GM12878 (cell line): ENCODE measurements at regions not wholly inside any gene's neighbourhood (a gene's known extent, or its start where the extent isn't known, plus 50 kb on each side); places are given as distances from the start of the nearest gene placed in this dataset.

ENCODE experiments used
- ATAC-seq: fragments of 200-7000 bp; cut with Tn5 transposase; 3 replicates; pipeline ENCODE4 v1.9.1; 2020; ENCODE audit warnings: mild to moderate bottlenecking, moderate library complexity
- BruUV-seq: library from RNA; stranded (reverse); fragments of 400-500 nt; replicated peaks from 2 replicates; lab custom pipeline; 2021; lab: Mats Ljungman, UMichigan
- CTCF ChIA-PET: fragments of 300-600 bp; sonication (Branson Sonifier 250); formaldehyde crosslinking; extraction: SDS; loops from one replicate; lab custom pipeline; 2021; ENCODE audit warnings: inconsistent platforms; lab: Yijun Ruan, JAX
- POLR2A ChIA-PET: fragments of 350-600 bp; formaldehyde crosslinking; extraction: SDS; loops from one replicate; lab custom pipeline; 2021; ENCODE audit warnings: inconsistent platforms; lab: Charles Lee
- RAD21 ChIA-PET: fragments of 300-600 bp; sonication (Branson Sonifier 250); formaldehyde crosslinking; loops from one replicate; lab custom pipeline; 2023; ENCODE audit warnings: antibody characterized with exemption; ENCODE audit not compliant: unreplicated experiment; lab: Charles Lee
- SMC1A ChIA-PET: fragments of 300-600 bp; sonication (Branson Sonifier 250); formaldehyde crosslinking; loops from one replicate; lab custom pipeline; 2023; ENCODE audit not compliant: unreplicated experiment, uncharacterized antibody; lab: Charles Lee
- DNase-seq: peaks from one replicate; pipeline ENCODE4 v3.0.0-alpha.2; 2011; ENCODE audit warnings: low read depth, low spot score
- FAIRE-seq: peaks from 3 replicates; lab custom pipeline; 2011; peaks lifted over from hg19 to GRCh38; lab: Jason Lieb, UNC
- H2AFZ ChIP-seq: 2 replicates; pipeline ENCODE4 v1.6.0; 2011; ENCODE audit warnings: low read depth, low read length, control low read depth; ENCODE audit not compliant: control insufficient read depth
- H3K27ac ChIP-seq: 2 replicates; pipeline ENCODE4 v1.5.1; 2011; ENCODE audit warnings: control low read depth; ENCODE audit not compliant: control insufficient read depth, insufficient read depth
- H3K27me3 ChIP-seq, 2 experiments: replicated peaks in 1 of 2; 2 replicates each; pipeline versions ENCODE4 v1.6.0 to v1.6.1; 2011; ENCODE audit warnings: low read length in 1 of 2; ENCODE audit not compliant: control insufficient read depth in 2 of 2, insufficient read depth in 2 of 2
- H3K36me3 ChIP-seq, 2 experiments: 2 replicates each; pipeline ENCODE4 v1.5.1; 2011; ENCODE audit warnings: low read length in 1 of 2; ENCODE audit not compliant: control insufficient read depth in 2 of 2, insufficient read depth in 2 of 2
- H3K4me1 ChIP-seq: 2 replicates; pipeline ENCODE4 v1.6.1; 2011; ENCODE audit warnings: mild to moderate bottlenecking, low read length, moderate library complexity, mixed read lengths; ENCODE audit not compliant: control insufficient read depth, insufficient read depth
- H3K4me2 ChIP-seq: 2 replicates; pipeline ENCODE4 v1.6.0; 2011; ENCODE audit warnings: control low read depth; ENCODE audit not compliant: control insufficient read depth, insufficient read depth
- H3K4me3 ChIP-seq: fragments of 200-600 bp; sonication (generic); 2 replicates; pipeline ENCODE4 v1.5.1; 2016
- H3K79me2 ChIP-seq: 2 replicates; pipeline ENCODE4 v1.6.0; 2011; ENCODE audit warnings: low read length; ENCODE audit not compliant: control insufficient read depth, insufficient read depth
- H3K9ac ChIP-seq: 2 replicates; pipeline ENCODE4 v1.8.0; 2011; ENCODE audit warnings: low read length, control low read depth, mixed read lengths; ENCODE audit not compliant: control insufficient read depth, insufficient read depth
- H3K9me3 ChIP-seq: replicated peaks from 3 replicates; pipeline ENCODE4 v1.5.1; 2011; ENCODE audit warnings: mild to moderate bottlenecking, low read length; ENCODE audit not compliant: control insufficient read depth, insufficient read depth
- H4K20me1 ChIP-seq: 2 replicates; pipeline ENCODE4 v1.6.0; 2011; ENCODE audit not compliant: control insufficient read depth, insufficient read depth
- CHD2 ChIP-seq: IDR thresholded peaks from 2 replicates; pipeline ENCODE4 v1.6.1; 2011; ENCODE audit warnings: low read depth, low read length, improper control_type of control experiment, borderline replicate concordance
- EED ChIP-seq: sonication (generic); IDR thresholded peaks from 2 replicates; pipeline ENCODE4 v1.6.1; 2016; ENCODE audit warnings: antibody characterized with exemption, low read depth
- HDGF ChIP-seq: fragments of 450-650 bp; IDR thresholded peaks from 2 replicates; pipeline ENCODE4 v1.6.1; 2016; ENCODE audit warnings: antibody characterized with exemption
- MYC ChIP-seq: IDR thresholded peaks from 2 replicates; pipeline ENCODE4 v1.6.1; 2011; ENCODE audit warnings: mild to moderate bottlenecking, low read length, moderate library complexity, inconsistent platforms; ENCODE audit not compliant: insufficient read depth, insufficient replicate concordance, insufficient read length, severe bottlenecking
- PAX8 ChIP-seq: fragments of 450-650 bp; IDR thresholded peaks from 2 replicates; pipeline ENCODE4 v1.6.1; 2017; ENCODE audit warnings: mild to moderate bottlenecking, moderate library complexity
- SMAD1 ChIP-seq: fragments of 450-650 bp; IDR thresholded peaks from 2 replicates; pipeline ENCODE4 v1.6.1; 2018; ENCODE audit warnings: mild to moderate bottlenecking, low read depth; ENCODE audit not compliant: partially characterized antibody
- SMARCA5 ChIP-seq: fragments of 450-650 bp; IDR thresholded peaks from 2 replicates; pipeline ENCODE4 v1.6.1; 2017; ENCODE audit warnings: mild to moderate bottlenecking
- STAT3 ChIP-seq: IDR thresholded peaks from 2 replicates; pipeline ENCODE4 v1.6.1; 2011; ENCODE audit warnings: low read depth, low read length, improper control_type of control experiment
- TBL1XR1 ChIP-seq: IDR thresholded peaks from 2 replicates; pipeline ENCODE4 v1.6.1; 2012; ENCODE audit warnings: low read depth, low read length, improper control_type of control experiment
- WGBS: methylation state at CpG from one replicate; pipeline ENCODE4 v1.1.6; 2016; ENCODE audit warnings: low lambda C conversion rate; ENCODE audit not compliant: insufficient replicate concordance, insufficient coverage; ENCODE audit errors: missing lambda C conversion rate; 5-methylcytosine and 5-hydroxymethylcytosine counted together
- in situ Hi-C: fragments of 300-500 bp; cut with MboI; formaldehyde crosslinking; loops from 9 replicates; pipeline ENCODE4 v1.14.3; 2018; ENCODE audit warnings: mixed read lengths
- intact Hi-C: fragments of 100-400 bp; cut with micrococcal nuclease; formaldehyde crosslinking; loops from one replicate; pipeline ENCODE4 v1.14.2; 2022; ENCODE audit not compliant: unreplicated experiment
- TF ChIP-seq, protein P1 (sequence below): IDR thresholded peaks from 2 replicates; pipeline ENCODE4 v1.6.1; 2011; ENCODE audit warnings: low read depth, low read length, improper control_type of control experiment, borderline replicate concordance
- TF ChIP-seq, protein P2 (sequence below): IDR thresholded peaks from 2 replicates; pipeline ENCODE4 v1.6.1; 2012; ENCODE audit warnings: low read depth, low read length, improper control_type of control experiment
- TF ChIP-seq, protein P3 (sequence below): IDR thresholded peaks from 2 replicates; pipeline ENCODE4 v1.6.1; 2011; ENCODE audit warnings: mild to moderate bottlenecking, low read depth, low read length, moderate library complexity; ENCODE audit not compliant: insufficient replicate concordance

DNA sequence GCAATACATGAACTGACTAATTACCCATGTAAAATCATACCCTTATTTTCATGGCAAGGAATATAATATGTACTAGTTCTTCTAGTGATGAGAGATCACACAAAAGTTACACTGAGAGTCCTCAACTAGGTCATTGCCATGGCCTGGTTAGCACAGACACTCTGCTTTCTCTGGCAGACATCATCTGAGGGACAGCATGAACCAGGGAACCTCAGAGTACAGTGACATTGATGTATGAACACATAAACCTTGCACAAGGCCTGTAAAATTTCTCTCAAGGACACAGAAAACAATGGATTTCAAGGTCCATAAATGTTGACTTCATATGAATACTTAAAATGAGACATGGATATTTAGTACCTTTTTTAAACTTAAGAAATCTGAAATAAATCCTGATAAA lies 108.8 kb upstream of the MAGI3 start:
- ChIA-PET POLR2A (no interaction called here), CTCF (no interaction called here), SMC1A (no interaction called here), RAD21 (no interaction called here)
- FAIRE-seq (no peak), DNase-seq (no peak), ATAC-seq (no peak)
- in situ Hi-C loops (no loop called here), intact Hi-C loops (no loop called here)
- Histone ChIP-seq H3K36me3 (no peaks in the 10 kb centered on the region), H3K4me1 (no peaks in the 10 kb centered on the region), H3K27me3 (no peaks in the 10 kb centered on the region; a peak in 1 of 4 replicates), H3K9me3 (no peaks in the 10 kb centered on the region), H3K27ac (no peak overlapping the region), H4K20me1 (no peaks in the 10 kb centered on the region), H3K4me3 (no peak overlapping the region), H2AFZ (no peak overlapping the region), H3K4me2 (no peak overlapping the region), H3K79me2 (no peaks in the 10 kb centered on the region), H3K9ac (no peak overlapping the region)
- TF ChIP-seq SMAD1, result no peak
- TF ChIP-seq, protein P1, sequence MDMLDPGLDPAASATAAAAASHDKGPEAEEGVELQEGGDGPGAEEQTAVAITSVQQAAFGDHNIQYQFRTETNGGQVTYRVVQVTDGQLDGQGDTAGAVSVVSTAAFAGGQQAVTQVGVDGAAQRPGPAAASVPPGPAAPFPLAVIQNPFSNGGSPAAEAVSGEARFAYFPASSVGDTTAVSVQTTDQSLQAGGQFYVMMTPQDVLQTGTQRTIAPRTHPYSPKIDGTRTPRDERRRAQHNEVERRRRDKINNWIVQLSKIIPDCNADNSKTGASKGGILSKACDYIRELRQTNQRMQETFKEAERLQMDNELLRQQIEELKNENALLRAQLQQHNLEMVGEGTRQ, result no peak
- TF ChIP-seq HDGF, result no peak
- no TSS peak for BruUV-seq

GRCh38 chr1:113282008-113282892 lies 108.1 kb upstream of the MAGI3 start:
- Histone ChIP-seq H3K27ac (no peak overlapping the region), H3K36me3 (no peaks in the 10 kb centered on the region), H3K9ac (no peak overlapping the region), H3K4me3 (no peak overlapping the region), H3K79me2 (no peaks in the 10 kb centered on the region), H3K4me2 (no peak overlapping the region), H4K20me1 (no peaks in the 10 kb centered on the region), H3K27me3 (no peaks in the 10 kb centered on the region; a peak in 1 of 4 replicates), H3K4me1 (no peaks in the 10 kb centered on the region), H2AFZ (no peak overlapping the region), H3K9me3 (no peaks in the 10 kb centered on the region)
- ATAC-seq (no peak), FAIRE-seq (no peak), DNase-seq (no peak)
- ChIA-PET POLR2A (no interaction called here), RAD21 (no interaction called here), SMC1A (no interaction called here), CTCF (no interaction called here)
- BruUV-seq, result no TSS peak
- intact Hi-C loops (no loop called here), in situ Hi-C loops (no loop called here)
- TF ChIP-seq, protein P2, sequence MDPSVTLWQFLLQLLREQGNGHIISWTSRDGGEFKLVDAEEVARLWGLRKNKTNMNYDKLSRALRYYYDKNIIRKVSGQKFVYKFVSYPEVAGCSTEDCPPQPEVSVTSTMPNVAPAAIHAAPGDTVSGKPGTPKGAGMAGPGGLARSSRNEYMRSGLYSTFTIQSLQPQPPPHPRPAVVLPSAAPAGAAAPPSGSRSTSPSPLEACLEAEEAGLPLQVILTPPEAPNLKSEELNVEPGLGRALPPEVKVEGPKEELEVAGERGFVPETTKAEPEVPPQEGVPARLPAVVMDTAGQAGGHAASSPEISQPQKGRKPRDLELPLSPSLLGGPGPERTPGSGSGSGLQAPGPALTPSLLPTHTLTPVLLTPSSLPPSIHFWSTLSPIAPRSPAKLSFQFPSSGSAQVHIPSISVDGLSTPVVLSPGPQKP, result no peak
- no peak for TF ChIP-seq PAX8
- TF ChIP-seq STAT3, result no peak
- TF ChIP-seq EED, result no peak
- no peak for TF ChIP-seq SMARCA5
- TF ChIP-seq MYC, result no peak
- TF ChIP-seq, protein P3, sequence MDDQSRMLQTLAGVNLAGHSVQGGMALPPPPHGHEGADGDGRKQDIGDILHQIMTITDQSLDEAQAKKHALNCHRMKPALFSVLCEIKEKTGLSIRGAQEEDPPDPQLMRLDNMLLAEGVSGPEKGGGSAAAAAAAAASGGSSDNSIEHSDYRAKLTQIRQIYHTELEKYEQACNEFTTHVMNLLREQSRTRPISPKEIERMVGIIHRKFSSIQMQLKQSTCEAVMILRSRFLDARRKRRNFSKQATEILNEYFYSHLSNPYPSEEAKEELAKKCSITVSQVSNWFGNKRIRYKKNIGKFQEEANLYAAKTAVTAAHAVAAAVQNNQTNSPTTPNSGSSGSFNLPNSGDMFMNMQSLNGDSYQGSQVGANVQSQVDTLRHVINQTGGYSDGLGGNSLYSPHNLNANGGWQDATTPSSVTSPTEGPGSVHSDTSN, result no peak
- TF ChIP-seq TBL1XR1, result no peak
- TF ChIP-seq CHD2, result no peak
- WGBS, result 8% methylated on average over 3 of the region's 3 CpGs
